ENCODE measurements at regions not wholly inside any gene's neighbourhood (a gene's known extent, or its start where the extent isn't known, plus 50 kb on each side); places are given as distances from the start of the nearest gene placed in this dataset.

- no peak overlapping the region for H3K4me3 ChIP-seq (replicated peaks in 1 of 2; ENCODE audit: low read depth in 1 of 2, low read length in 2 of 2)
- no TSS peak for BruUV-seq (replicated peaks)
- peaks cover 9% of the 10 kb centered on the region; the same call in 1 of the 2 replicates for H3K27me3 ChIP-seq (ENCODE audit: insufficient read depth, low read length)
- RAD21 ChIA-PET (ENCODE audit: low non-redundant PET in 1 of 2, low total read pairs in 2 of 2, uncharacterized antibody in 2 of 2, unreplicated experiment in 2 of 2), result no interaction called here
- ATAC-seq, result no peak
- H3K4me1 ChIP-seq (ENCODE audit: control insufficient read depth in 1 of 2, insufficient read depth in 2 of 2, low read length in 2 of 2), result no peaks in the 10 kb centered on the region
- no peak overlapping the region for H3K4me2 ChIP-seq (ENCODE audit: low read length)
- no peaks in the 10 kb centered on the region for H3K36me3 ChIP-seq (ENCODE audit: control insufficient read depth in 1 of 2, insufficient read depth in 2 of 2, low read length in 2 of 2)
- CTCF ChIA-PET, result no interaction called here
- no peaks in the 10 kb centered on the region for H3K79me2 ChIP-seq (ENCODE audit: insufficient read depth, low read length)
- POLR2A ChIA-PET, result no interaction called here
- no peak overlapping the region for H3K9ac ChIP-seq (ENCODE audit: low read length)
- H3K9me2 ChIP-seq (ENCODE audit: insufficient read depth), result no peaks in the 10 kb centered on the region
- no peaks in the 10 kb centered on the region for H4K20me1 ChIP-seq (ENCODE audit: insufficient read depth)
- TF ChIP-seq FOSL1 (IDR thresholded peaks at IDR 0.05; ENCODE audit: low read depth), result no peak
- TF ChIP-seq POLR2A (IDR thresholded peaks at IDR 0.05; ENCODE audit: borderline replicate concordance, extremely low read depth, insufficient read depth, insufficient read length), result no peak
- TF ChIP-seq SRF (IDR thresholded peaks at IDR 0.05; ENCODE audit: low read depth), result no peak
- TF ChIP-seq, protein P1, sequence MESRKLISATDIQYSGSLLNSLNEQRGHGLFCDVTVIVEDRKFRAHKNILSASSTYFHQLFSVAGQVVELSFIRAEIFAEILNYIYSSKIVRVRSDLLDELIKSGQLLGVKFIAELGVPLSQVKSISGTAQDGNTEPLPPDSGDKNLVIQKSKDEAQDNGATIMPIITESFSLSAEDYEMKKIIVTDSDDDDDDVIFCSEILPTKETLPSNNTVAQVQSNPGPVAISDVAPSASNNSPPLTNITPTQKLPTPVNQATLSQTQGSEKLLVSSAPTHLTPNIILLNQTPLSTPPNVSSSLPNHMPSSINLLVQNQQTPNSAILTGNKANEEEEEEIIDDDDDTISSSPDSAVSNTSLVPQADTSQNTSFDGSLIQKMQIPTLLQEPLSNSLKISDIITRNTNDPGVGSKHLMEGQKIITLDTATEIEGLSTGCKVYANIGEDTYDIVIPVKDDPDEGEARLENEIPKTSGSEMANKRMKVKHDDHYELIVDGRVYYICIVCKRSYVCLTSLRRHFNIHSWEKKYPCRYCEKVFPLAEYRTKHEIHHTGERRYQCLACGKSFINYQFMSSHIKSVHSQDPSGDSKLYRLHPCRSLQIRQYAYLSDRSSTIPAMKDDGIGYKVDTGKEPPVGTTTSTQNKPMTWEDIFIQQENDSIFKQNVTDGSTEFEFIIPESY (IDR thresholded peaks at IDR 0.05; ENCODE audit: extremely low read depth, insufficient replicate concordance, low read length), result no peak
- no peak for TF ChIP-seq JUND (IDR thresholded peaks at IDR 0.05)
- no peak for TF ChIP-seq EGR1 (IDR thresholded peaks at IDR 0.05; ENCODE audit: low read depth)
- no peak for TF ChIP-seq EZH2 (IDR thresholded peaks at IDR 0.05)
- H3K9me3 ChIP-seq (ENCODE audit: control insufficient read depth in 1 of 2, insufficient read depth in 1 of 2, low read depth in 1 of 2, low read length in 2 of 2), result no peaks in the 10 kb centered on the region
- no peak overlapping the region for H3K27ac ChIP-seq (ENCODE audit: low read depth, low read length)
- intact Hi-C loops (cut with micrococcal nuclease), result no loop called here
- DNase-seq (ENCODE audit: low read depth, low spot score), result no peak
- H2AFZ ChIP-seq (ENCODE audit: low read depth, low read length, poor library complexity, severe bottlenecking), result no peak overlapping the region
Measured at GRCh38 chr10:117697402-117697801, 154.9 kb downstream of the EMX2 start.

DNA sequence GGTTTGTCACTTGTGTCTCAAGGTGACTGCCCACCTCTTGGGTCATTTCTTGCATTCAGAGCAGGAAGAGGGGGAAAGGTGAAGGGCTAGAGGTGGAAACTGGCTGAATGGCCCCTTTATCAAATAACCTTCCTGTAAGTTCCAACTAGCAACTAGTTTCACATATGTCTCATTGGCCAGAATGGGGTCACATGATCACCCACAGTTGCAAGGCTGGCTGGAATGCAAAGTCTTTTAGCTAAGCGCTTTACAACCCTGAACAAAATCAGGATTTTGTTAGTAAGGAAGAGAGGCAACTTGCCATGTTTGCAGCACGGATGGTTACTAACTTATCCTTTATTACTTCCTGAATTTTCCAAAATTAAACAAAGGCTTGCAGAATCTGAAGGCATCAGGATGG is 156.3 kb downstream of the EMX2 start:
- H3K9ac ChIP-seq (ENCODE audit: low read length), result no peak overlapping the region
- no peaks in the 10 kb centered on the region for H3K4me1 ChIP-seq (ENCODE audit: control insufficient read depth in 1 of 2, insufficient read depth in 2 of 2, low read length in 2 of 2)
- no peak overlapping the region for H2AFZ ChIP-seq (ENCODE audit: low read depth, low read length, poor library complexity, severe bottlenecking)
- H3K36me3 ChIP-seq (ENCODE audit: control insufficient read depth in 1 of 2, insufficient read depth in 2 of 2, low read length in 2 of 2), result no peaks in the 10 kb centered on the region
- no peak overlapping the region for H3K4me3 ChIP-seq (replicated peaks in 1 of 2; ENCODE audit: low read depth in 1 of 2, low read length in 2 of 2)
- BruUV-seq (replicated peaks), result no TSS peak
- ATAC-seq, result no peak
- H3K79me2 ChIP-seq (ENCODE audit: insufficient read depth, low read length), result no peaks in the 10 kb centered on the region
- ChIA-PET CTCF (no interaction called here), RAD21 (ENCODE audit: low non-redundant PET in 1 of 2, low total read pairs in 2 of 2, uncharacterized antibody in 2 of 2, unreplicated experiment in 2 of 2) (interaction anchor here in 1 of 2 experiments (0.5 kb wide), 1 partner anchor 888 kb away, joined by 5 read pairs; no protein-coding TSS in a partner anchor), POLR2A (no interaction called here)
- TF ChIP-seq EZH2phosphoT487 (IDR thresholded peaks at IDR 0.05; ENCODE audit: borderline replicate concordance) (no peak), ZFX (IDR thresholded peaks at IDR 0.05) (no peak), SRF (IDR thresholded peaks at IDR 0.05; ENCODE audit: low read depth) (no peak), POLR2A (IDR thresholded peaks at IDR 0.05; ENCODE audit: borderline replicate concordance, extremely low read depth, insufficient read depth, insufficient read length) (no peak), POLR2AphosphoS5 (IDR thresholded peaks at IDR 0.05; ENCODE audit: low read depth, low read length) (no peak), SIN3A (IDR thresholded peaks at IDR 0.05; ENCODE audit: low read depth) (no peak), SP1 (IDR thresholded peaks at IDR 0.05; ENCODE audit: low read depth) (no peak), CBX3 (IDR thresholded peaks at IDR 0.05; ENCODE audit: low read depth) (no peak), ZNF274 (IDR thresholded peaks at IDR 0.05; ENCODE audit: low read depth, low read length) (no peak), FOSL1 (IDR thresholded peaks at IDR 0.05; ENCODE audit: low read depth) (no peak), EGR1 (IDR thresholded peaks at IDR 0.05; ENCODE audit: low read depth) (no peak), EZH2 (IDR thresholded peaks at IDR 0.05) (no peak)
- TF ChIP-seq, protein P1 (IDR thresholded peaks at IDR 0.05; ENCODE audit: extremely low read depth, insufficient replicate concordance, low read length), result no peak
- DNase-seq (ENCODE audit: low read depth, low spot score), result no peak
- H3K27ac ChIP-seq (ENCODE audit: low read depth, low read length), result no peak overlapping the region
- H3K4me2 ChIP-seq (ENCODE audit: low read length), result no peak overlapping the region
- intact Hi-C loops (cut with micrococcal nuclease), result no loop called here
- no peaks in the 10 kb centered on the region for H3K9me3 ChIP-seq (ENCODE audit: control insufficient read depth in 1 of 2, insufficient read depth in 1 of 2, low read depth in 1 of 2, low read length in 2 of 2)
- H3K27me3 ChIP-seq (ENCODE audit: insufficient read depth, low read length), result 0 out of 2 replicates have a peak, but pooled peaks cover 2% of the 10 kb centered on the region
- no peaks in the 10 kb centered on the region for H3K9me2 ChIP-seq (ENCODE audit: insufficient read depth)
- H4K20me1 ChIP-seq (ENCODE audit: insufficient read depth), result no peaks in the 10 kb centered on the region
